HEK293 (cell line): ENCODE measurements at regions not wholly inside any gene's neighbourhood (a gene's known extent, or its start where the extent isn't known, plus 50 kb on each side); places are given as distances from the start of the nearest gene placed in this dataset.

Experiments used
- CTCF ChIA-PET: fragments of 350-600 bp; formaldehyde crosslinking; extraction: SDS; loops from one replicate; lab custom pipeline; 2021; ENCODE audit warnings: antibody characterized with exemption; lab: Yijun Ruan, JAX
- POLR2A ChIA-PET: fragments of 300-600 bp; formaldehyde crosslinking; extraction: SDS; loops from one replicate; lab custom pipeline; 2020; ENCODE audit warnings: antibody characterized with exemption, inconsistent platforms; lab: Yijun Ruan, JAX
- H3K27ac ChIP-seq: fragments of 200-500 bp; sonication (Bioruptor generic); 2 replicates; pipeline ENCODE4 v1.5.1; 2014; ENCODE audit warnings: low read depth, low read length, control low read depth, inconsistent platforms; ENCODE audit errors: extremely low read depth
- H3K36me3 ChIP-seq, 2 experiments: fragments of 200-500 bp in 1 of 2; sonication (Bioruptor generic) in 1 of 2; 1 replicate in 1 of 2; 2 replicates in 1 of 2; pipeline ENCODE4 v1.5.1; 2014 to 2017; ENCODE audit warnings: inconsistent platforms in 2 of 2, low read length in 2 of 2; ENCODE audit not compliant: control insufficient read depth in 2 of 2, insufficient read depth in 1 of 2
- H3K4me1 ChIP-seq: fragments of 200-500 bp; sonication (Bioruptor generic); 2 replicates; pipeline ENCODE4 v1.5.1; 2014; ENCODE audit warnings: mild to moderate bottlenecking, low read length, inconsistent platforms; ENCODE audit not compliant: control insufficient read depth, insufficient read depth
- H3K4me3 ChIP-seq: 2 replicates; pipeline ENCODE4 v1.5.1; 2011; ENCODE audit warnings: low read depth, mild to moderate bottlenecking, control low read depth, low read length, moderate library complexity
- H3K9me3 ChIP-seq: fragments of 200-500 bp; sonication (Bioruptor generic); 2 replicates; pipeline ENCODE4 v1.5.1; 2014; ENCODE audit warnings: low read depth, low read length, inconsistent platforms; ENCODE audit not compliant: control insufficient read depth, insufficient read depth
- KLF10 ChIP-seq: fragments of 450-650 bp; IDR thresholded peaks from 2 replicates; pipeline ENCODE4 v1.5.1; 2018; ENCODE audit warnings: missing biosample characterization, mild to moderate bottlenecking, missing genetic modification characterization
- KLF17 ChIP-seq: fragments of 450-650 bp; formaldehyde crosslinking; IDR thresholded peaks from 2 replicates; pipeline ENCODE4 v1.5.1; 2016; ENCODE audit warnings: missing biosample characterization, missing genetic modification characterization
- MYNN ChIP-seq: fragments of 450-650 bp; formaldehyde crosslinking; IDR thresholded peaks from 2 replicates; pipeline ENCODE4 v1.5.1; 2016; ENCODE audit warnings: missing biosample characterization, missing genetic modification characterization, borderline replicate concordance
- PRDM1 ChIP-seq: fragments of 450-650 bp; formaldehyde crosslinking; IDR thresholded peaks from 2 replicates; pipeline ENCODE4; 2016; ENCODE audit warnings: missing biosample characterization, missing genetic modification characterization
- SP7 ChIP-seq: fragments of 450-650 bp; formaldehyde crosslinking; IDR thresholded peaks from 2 replicates; pipeline ENCODE4 v1.5.1; 2016; ENCODE audit warnings: missing biosample characterization, missing genetic modification characterization
- ZBTB17 ChIP-seq: fragments of 450-650 bp; formaldehyde crosslinking; IDR thresholded peaks from 2 replicates; pipeline ENCODE4 v1.5.1; 2016; ENCODE audit warnings: missing biosample characterization, missing genetic modification characterization
- ZNF114 ChIP-seq: fragments of 450-650 bp; formaldehyde crosslinking; IDR thresholded peaks from 2 replicates; pipeline ENCODE4 v1.5.0; 2017; ENCODE audit warnings: missing biosample characterization, missing genetic modification characterization
- ZNF132 ChIP-seq: fragments of 450-650 bp; formaldehyde crosslinking; IDR thresholded peaks from 2 replicates; pipeline ENCODE4 v1.5.1; 2017; ENCODE audit warnings: missing biosample characterization, missing genetic modification characterization, borderline replicate concordance
- ZNF148 ChIP-seq: fragments of 450-650 bp; formaldehyde crosslinking; IDR thresholded peaks from 2 replicates; pipeline ENCODE4 v1.5.0; 2017; ENCODE audit warnings: missing biosample characterization, missing genetic modification characterization, borderline replicate concordance
- ZNF157 ChIP-seq: fragments of 450-650 bp; formaldehyde crosslinking; IDR thresholded peaks from 2 replicates; pipeline ENCODE4 v1.5.1; 2016; ENCODE audit warnings: missing biosample characterization, missing genetic modification characterization
- ZNF169 ChIP-seq: fragments of 450-650 bp; formaldehyde crosslinking; IDR thresholded peaks from 2 replicates; pipeline ENCODE4 v1.5.1; 2016; ENCODE audit warnings: missing biosample characterization, missing genetic modification characterization
- ZNF175 ChIP-seq: fragments of 450-650 bp; formaldehyde crosslinking; IDR thresholded peaks from 2 replicates; pipeline ENCODE4 v1.5.1; 2016; ENCODE audit warnings: missing biosample characterization, missing genetic modification characterization
- ZNF362 ChIP-seq: fragments of 450-650 bp; formaldehyde crosslinking; IDR thresholded peaks from 2 replicates; pipeline ENCODE4 v1.5.1; 2016; ENCODE audit warnings: missing biosample characterization, missing genetic modification characterization
- ZNF366 ChIP-seq: fragments of 450-650 bp; formaldehyde crosslinking; conservative IDR thresholded peaks from 2 replicates; pipeline ENCODE4 v1.5.1; 2016; ENCODE audit warnings: missing biosample characterization, missing genetic modification characterization
- ZNF426 ChIP-seq: fragments of 450-650 bp; formaldehyde crosslinking; IDR thresholded peaks from 2 replicates; pipeline ENCODE4 v1.5.1; 2017; ENCODE audit warnings: missing biosample characterization, missing genetic modification characterization, mild to moderate bottlenecking, inconsistent platforms, moderate library complexity
- ZNF473 ChIP-seq: fragments of 450-650 bp; formaldehyde crosslinking; IDR thresholded peaks from 2 replicates; pipeline ENCODE4 v1.5.1; 2017; ENCODE audit warnings: missing biosample characterization, missing genetic modification characterization
- ZNF610 ChIP-seq: fragments of 450-650 bp; formaldehyde crosslinking; IDR thresholded peaks from 2 replicates; pipeline ENCODE4 v1.5.1; 2016; ENCODE audit warnings: missing biosample characterization, missing genetic modification characterization, borderline replicate concordance
- ZNF660 ChIP-seq: fragments of 450-650 bp; IDR thresholded peaks from 2 replicates; pipeline ENCODE4 v1.5.1; 2018; ENCODE audit warnings: missing biosample characterization, mild to moderate bottlenecking, missing genetic modification characterization
- ZNF692 ChIP-seq: fragments of 450-650 bp; formaldehyde crosslinking; IDR thresholded peaks from 2 replicates; pipeline ENCODE4 v1.5.1; 2016; ENCODE audit warnings: missing biosample characterization, missing genetic modification characterization
- ZSCAN16 ChIP-seq: fragments of 450-650 bp; formaldehyde crosslinking; IDR thresholded peaks from 2 replicates; pipeline ENCODE4 v1.5.1; 2016; ENCODE audit warnings: missing biosample characterization, missing genetic modification characterization
- ZSCAN30 ChIP-seq: fragments of 450-650 bp; IDR thresholded peaks from 2 replicates; pipeline ENCODE4 v1.5.1; 2018; ENCODE audit warnings: missing biosample characterization, mild to moderate bottlenecking, missing genetic modification characterization, moderate library complexity
- ZXDB ChIP-seq: fragments of 450-650 bp; formaldehyde crosslinking; IDR thresholded peaks from 2 replicates; pipeline ENCODE4 v1.5.1; 2016; ENCODE audit warnings: missing biosample characterization, missing genetic modification characterization

GRCh38 chr7:47103498-47104205, 478.3 kb downstream of the TNS3 start:
- Histone ChIP-seq H3K36me3 (no peaks in the 10 kb centered on the region), H3K27ac (no peak overlapping the region), H3K4me1 (no peaks in the 10 kb centered on the region), H3K4me3 (no peak overlapping the region), H3K9me3 (no peaks in the 10 kb centered on the region)
- CTCF ChIA-PET: no interaction called here
- POLR2A ChIA-PET: no interaction called here
- TF ChIP-seq ZNF157 (no peak), MYNN (tag by site-specific recombination) (no peak), ZNF132 (tag by site-specific recombination) (no peak), SP7 (tag by site-specific recombination) (no peak), ZXDB (tag by site-specific recombination) (no peak), ZNF175 (no peak), ZNF692 (tag by site-specific recombination) (no peak)

GRCh38 chr7:47102331-47102841, 479.5 kb downstream of the TNS3 start:
- ChIA-PET CTCF (interaction anchor here (0.6 to 3.5 kb wide), 4 partner anchors 10 to 68 kb away, joined by 3 to 21 read pairs (median 4); no protein-coding TSS in a partner anchor), POLR2A (no interaction called here)
- no peaks in the 10 kb centered on the region for H3K4me1 ChIP-seq
- no peaks in the 10 kb centered on the region for H3K9me3 ChIP-seq
- H3K36me3 ChIP-seq: no peaks in the 10 kb centered on the region
- H3K27ac ChIP-seq: no peak overlapping the region
- TF ChIP-seq ZNF473 (tag by site-specific recombination) (no peak), ZSCAN30 (tag by site-specific recombination) (no peak), ZNF610 (tag by site-specific recombination) (no peak), PRDM1 (no peak), ZNF169 (tag by site-specific recombination) (no peak), KLF17 (tag by site-specific recombination) (no peak), ZNF366 (tag by site-specific recombination) (no peak), ZNF148 (tag by site-specific recombination) (no peak), ZNF660 (tag by site-specific recombination) (no peak), ZNF426 (no peak), KLF10 (tag by site-specific recombination) (no peak), ZNF157 (no peak), ZBTB17 (tag by site-specific recombination) (no peak), ZSCAN16 (no peak), ZNF114 (tag by site-specific recombination) (no peak), ZNF362 (no peak)
- no peak overlapping the region for H3K4me3 ChIP-seq
